Activated B cell treated with CpG ODN at 0.5 μM for 24 hours (primary cell): ENCODE measurements at regions not wholly inside any gene's neighbourhood (a gene's known extent, or its start where the extent isn't known, plus 50 kb on each side); places are given as distances from the start of the nearest gene placed in this dataset.

Experiments
- ATAC-seq: fragments of 200-7000 bp; cut with Tn5 transposase; one replicate; pipeline ENCODE4 v1.10.0; 2021; ENCODE audit warnings: low read depth, mild to moderate bottlenecking, moderate library complexity
- CTCF ChIA-PET: fragments of 350-600 bp; sonication (Branson Sonifier 250); formaldehyde crosslinking; loops from one replicate; lab custom pipeline; 2021; ENCODE audit warnings: antibody characterized with exemption; lab: Charles Lee
- POLR2A ChIA-PET: fragments of 350-600 bp; sonication (Branson Sonifier 250); formaldehyde crosslinking; loops from one replicate; lab custom pipeline; 2021; ENCODE audit warnings: antibody characterized with exemption; lab: Charles Lee
- DNase-seq: peaks from one replicate; pipeline ENCODE4 v3.0.0; 2022
- H3K27ac Mint-ChIP-seq: one replicate; pipeline ENCODE4 v1.8.0; 2020; ENCODE audit warnings: mixed read lengths
- H3K27me3 Mint-ChIP-seq: one replicate; pipeline ENCODE4 v1.8.0; 2021; ENCODE audit warnings: mixed read lengths
- H3K36me3 Mint-ChIP-seq: one replicate; pipeline ENCODE4 v1.8.0; 2021; ENCODE audit warnings: low read depth, mixed read lengths
- H3K4me1 Mint-ChIP-seq: one replicate; pipeline ENCODE4 v1.8.0; 2021; ENCODE audit warnings: mixed read lengths
- H3K4me3 Mint-ChIP-seq: one replicate; pipeline ENCODE4 v1.8.0; 2020; ENCODE audit warnings: mild to moderate bottlenecking, mixed read lengths
- H3K9me3 Mint-ChIP-seq: one replicate; pipeline ENCODE4 v1.8.0; 2020; ENCODE audit warnings: mixed read lengths
- CTCF ChIP-seq: fragments of 200-600 bp; IDR thresholded peaks from one replicate; pipeline ENCODE4 v1.8.0; 2022; ENCODE audit warnings: antibody characterized with exemption, mild to moderate bottlenecking
- intact Hi-C: fragments of 100-400 bp; cut with micrococcal nuclease; formaldehyde crosslinking; loops from one replicate; pipeline ENCODE4 v1.15.1; 2024

DNA sequence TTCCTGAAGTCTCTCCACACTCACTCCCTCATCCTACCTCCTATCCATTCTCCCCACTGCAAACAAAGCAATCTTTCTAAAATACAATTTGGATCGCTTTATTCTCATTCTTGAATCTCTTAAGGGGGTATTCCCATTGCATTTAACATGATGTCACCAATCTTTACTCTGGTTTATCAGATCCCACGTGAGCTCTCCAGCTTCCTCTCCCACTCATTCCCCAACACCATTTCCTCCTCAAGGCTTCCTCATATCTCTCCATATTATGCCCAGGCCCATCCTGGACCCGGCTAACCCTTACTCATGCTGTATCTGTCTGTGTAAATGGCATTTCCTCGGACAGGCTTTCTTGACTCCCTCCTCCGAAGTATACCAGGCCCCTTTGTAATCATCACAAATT lies 165.0 kb downstream of the CD47 start:
- no peaks in the 10 kb centered on the region for H3K36me3 Mint-ChIP-seq
- ATAC-seq (no peak), DNase-seq (no peak)
- CTCF ChIA-PET, result interaction anchor here (0.9 kb wide), 1 partner anchor 690 kb away, joined by 4 read pairs; no protein-coding TSS in a partner anchor
- peaks cover 22% of the 10 kb centered on the region for H3K4me1 Mint-ChIP-seq
- H3K9me3 Mint-ChIP-seq, result no peaks in the 10 kb centered on the region
- H3K27ac Mint-ChIP-seq, result no peak overlapping the region
- POLR2A ChIA-PET, result no interaction called here
- intact Hi-C loops, result loop anchor here (2.0 to 5.0 kb wide), 6 partner anchors 63 to 626 kb away; no protein-coding TSS in a partner anchor
- H3K4me3 Mint-ChIP-seq, result no peak overlapping the region
- no peak for TF ChIP-seq CTCF
- H3K27me3 Mint-ChIP-seq, result peaks cover 10% of the 10 kb centered on the region

GRCh38 chr3:107921038-107921437 lies 169.8 kb downstream of the CD47 start:
- intact Hi-C loops, result no loop called here
- ChIA-PET POLR2A (no interaction called here), CTCF (no interaction called here)
- Mint-ChIP-seq H3K36me3 (no peaks in the 10 kb centered on the region), H3K9me3 (no peaks in the 10 kb centered on the region), H3K4me1 (peaks cover 5% of the 10 kb centered on the region), H3K27me3 (peaks cover 24% of the 10 kb centered on the region), H3K4me3 (no peak overlapping the region), H3K27ac (no peak overlapping the region)
- no peak for TF ChIP-seq CTCF
- no peak for ATAC-seq
- no peak for DNase-seq

DNA sequence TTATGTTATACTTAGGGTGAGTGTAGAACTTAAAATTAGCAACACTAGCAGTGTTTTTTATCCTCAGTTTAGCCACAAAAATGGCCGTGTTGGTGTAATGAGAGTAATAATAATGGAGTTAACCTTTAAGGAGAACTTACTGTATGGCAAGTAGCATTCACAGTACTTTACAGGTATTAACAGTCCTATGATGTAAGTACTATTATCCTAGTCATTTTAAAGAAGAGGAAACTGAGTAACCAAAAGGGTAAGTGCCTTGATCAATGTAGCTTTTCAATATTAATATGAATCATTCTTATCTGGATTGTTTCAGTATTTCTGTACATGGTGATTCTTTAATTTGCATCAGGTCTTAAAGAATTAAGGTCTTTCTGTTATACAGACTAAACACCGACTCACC lies 170.3 kb downstream of the CD47 start:
- Mint-ChIP-seq H3K27ac (no peak overlapping the region), H3K36me3 (no peaks in the 10 kb centered on the region), H3K9me3 (no peaks in the 10 kb centered on the region), H3K4me3 (no peak overlapping the region), H3K27me3 (peaks cover 22% of the 10 kb centered on the region), H3K4me1 (no peaks in the 10 kb centered on the region)
- intact Hi-C loops, result no loop called here
- CTCF ChIA-PET, result no interaction called here
- POLR2A ChIA-PET, result no interaction called here
- no peak for ATAC-seq
- no peak for DNase-seq
- no peak for TF ChIP-seq CTCF

- no peak for DNase-seq
- POLR2A ChIA-PET, result no interaction called here
- Mint-ChIP-seq H3K4me3 (no peak overlapping the region), H3K27ac (no peak overlapping the region), H3K36me3 (no peaks in the 10 kb centered on the region), H3K4me1 (no peaks in the 10 kb centered on the region), H3K9me3 (no peaks in the 10 kb centered on the region), H3K27me3 (peaks cover 24% of the 10 kb centered on the region)
- CTCF ChIA-PET, result interaction anchor here (0.9 kb wide), 1 partner anchor 9 kb away, joined by 4 read pairs; no protein-coding TSS in a partner anchor
- ATAC-seq, result no peak
- no peak for TF ChIP-seq CTCF
- intact Hi-C loops, result no loop called here
These were observed 171.6 kb downstream of the CD47 start for GRCh38 chr3:107919239-107919638.

DNA sequence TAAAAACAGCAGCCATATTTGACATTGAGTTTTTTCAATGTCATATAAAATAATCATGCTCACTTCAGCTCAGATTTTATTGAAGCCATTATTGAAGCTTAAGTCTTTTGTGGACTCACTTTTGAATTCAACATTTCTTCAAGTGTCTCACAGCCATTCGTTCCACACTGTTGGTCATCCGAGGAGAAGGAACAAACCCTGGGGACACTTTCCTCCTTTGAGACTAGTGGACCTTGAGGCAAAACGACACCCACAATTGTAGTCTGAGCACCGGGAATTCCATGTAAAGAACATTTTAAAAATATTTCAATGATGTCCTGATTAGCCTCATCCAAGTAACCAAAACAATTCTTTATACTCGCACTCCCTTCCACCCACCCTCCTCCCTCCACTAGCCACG lies 174.7 kb downstream of the CD47 start:
- ATAC-seq (no peak), DNase-seq (no peak)
- intact Hi-C loops, result no loop called here
- H3K27me3 Mint-ChIP-seq, result peaks cover 21% of the 10 kb centered on the region
- no peaks in the 10 kb centered on the region for H3K9me3 Mint-ChIP-seq
- H3K4me1 Mint-ChIP-seq, result no peaks in the 10 kb centered on the region
- H3K27ac Mint-ChIP-seq, result no peak overlapping the region
- CTCF ChIA-PET, result interaction anchor here (1.3 kb wide), 1 partner anchor 12 kb away, joined by 6 read pairs; no protein-coding TSS in a partner anchor
- TF ChIP-seq CTCF, result no peak
- H3K4me3 Mint-ChIP-seq, result no peak overlapping the region
- POLR2A ChIA-PET, result no interaction called here
- H3K36me3 Mint-ChIP-seq, result no peaks in the 10 kb centered on the region
